NCI-H1930 (cell line): ENCODE measurements at regions not wholly inside any gene's neighbourhood (a gene's known extent, or its start where the extent isn't known, plus 50 kb on each side); places are given as distances from the start of the nearest gene placed in this dataset.
"Not testable (repeated sequence)": the region's sequence is repeated elsewhere in the genome, so short reads cannot be mapped to it uniquely, and the experiment has no call there.

Experiments
- DNase-seq, 2 experiments: peaks; one replicate each; lab custom pipeline; 2025; lab: John Stamatoyannopoulos, UW

DNA sequence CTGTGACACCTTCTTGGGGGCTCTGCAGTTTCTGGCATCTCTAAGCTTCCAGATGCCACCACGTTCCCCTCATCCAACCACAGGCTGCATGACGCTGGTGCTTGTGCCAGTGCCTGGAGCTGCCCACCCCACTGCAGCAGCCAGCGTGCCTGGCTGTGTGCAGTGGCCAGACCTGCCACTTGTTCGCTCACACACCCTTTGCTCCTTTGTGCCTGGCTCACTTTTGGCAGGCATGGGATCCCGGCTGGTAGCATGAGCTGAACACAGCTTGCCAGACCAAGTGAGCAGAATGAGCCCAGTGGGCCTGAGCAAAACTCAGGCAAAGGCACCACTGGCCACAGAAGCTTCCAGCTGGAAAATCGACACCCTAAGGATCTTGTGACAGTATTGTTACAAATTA is 562.9 kb upstream of the ACO1 start:
- no peak for DNase-seq

DNA sequence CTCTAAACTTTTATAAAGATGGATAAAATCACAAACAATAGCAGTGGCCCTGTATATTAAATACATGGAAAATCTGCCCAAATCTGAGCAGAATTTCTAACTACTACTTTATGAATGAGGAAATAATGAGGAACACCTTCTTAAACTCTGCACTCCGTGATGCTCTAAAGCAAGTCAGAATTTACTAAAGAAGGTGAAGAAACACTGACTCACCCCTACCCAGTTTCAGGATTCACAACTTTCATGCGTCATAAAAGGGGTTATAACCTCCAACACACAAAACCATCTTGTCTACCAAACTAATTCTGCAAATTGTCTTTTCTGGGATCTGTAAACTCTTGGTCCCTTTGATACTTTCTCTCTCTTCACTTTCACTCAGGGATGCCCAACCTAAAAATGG is 561.1 kb upstream of the ACO1 start:
- DNase-seq, result no peak

DNA sequence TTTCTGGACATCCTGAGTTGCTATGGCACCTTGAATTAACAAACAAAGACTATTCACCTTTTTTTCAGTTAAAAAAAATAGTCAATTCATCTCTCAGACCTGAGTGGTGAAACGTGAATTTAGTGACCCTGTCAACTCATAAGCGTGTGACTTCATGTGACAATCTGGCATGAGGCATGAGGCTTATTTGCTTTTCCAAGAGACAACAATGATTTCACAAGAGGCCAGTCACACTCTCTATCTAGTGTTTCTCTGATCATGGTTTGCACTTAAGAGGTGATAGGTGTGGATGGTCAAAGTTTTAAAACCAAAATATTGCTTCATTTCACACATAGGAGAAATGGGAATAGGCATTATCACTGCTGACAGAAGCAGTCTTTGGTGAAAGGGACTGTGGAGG is 559.6 kb upstream of the ACO1 start:
- DNase-seq, result no peak

DNA sequence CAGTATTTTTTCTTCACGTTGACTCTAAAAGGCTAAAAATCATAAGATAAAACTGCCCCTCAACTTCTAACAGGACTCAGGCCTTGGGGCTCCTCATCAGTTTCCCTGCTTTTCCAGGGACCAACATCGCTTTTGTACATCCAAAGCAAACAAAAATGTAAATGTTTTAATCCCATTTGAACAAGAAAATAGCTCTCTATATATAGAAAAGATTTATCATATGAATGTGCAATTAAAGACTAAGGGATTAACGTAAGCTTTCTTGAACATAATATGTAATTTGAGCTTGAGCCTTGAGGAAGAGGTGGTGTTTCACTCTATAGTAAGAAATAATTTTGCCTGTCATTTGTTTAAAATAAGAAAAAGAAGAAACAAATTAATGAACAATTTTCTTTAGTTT is 547.2 kb upstream of the ACO1 start:
- no peak for DNase-seq

DNA sequence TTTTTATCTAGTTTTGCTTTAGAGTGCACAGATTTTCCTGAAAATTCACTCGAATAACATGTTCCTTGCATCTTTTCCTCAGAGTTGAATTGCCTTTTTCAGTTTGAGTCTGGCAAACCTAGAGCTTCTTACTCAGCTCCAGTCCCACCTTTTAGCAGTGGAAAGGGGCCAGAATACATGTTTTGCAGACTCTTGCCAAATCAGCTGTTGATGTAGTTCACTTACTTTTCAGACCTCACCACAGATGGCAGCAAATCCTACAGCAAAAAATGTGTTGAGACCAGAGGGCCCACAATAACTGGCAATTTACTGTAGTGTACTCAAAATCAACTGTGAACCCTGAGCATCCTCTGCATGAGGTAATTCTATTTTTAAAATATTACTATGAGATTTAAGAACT is 545.2 kb upstream of the ACO1 start:
- DNase-seq, result no peak

DNA sequence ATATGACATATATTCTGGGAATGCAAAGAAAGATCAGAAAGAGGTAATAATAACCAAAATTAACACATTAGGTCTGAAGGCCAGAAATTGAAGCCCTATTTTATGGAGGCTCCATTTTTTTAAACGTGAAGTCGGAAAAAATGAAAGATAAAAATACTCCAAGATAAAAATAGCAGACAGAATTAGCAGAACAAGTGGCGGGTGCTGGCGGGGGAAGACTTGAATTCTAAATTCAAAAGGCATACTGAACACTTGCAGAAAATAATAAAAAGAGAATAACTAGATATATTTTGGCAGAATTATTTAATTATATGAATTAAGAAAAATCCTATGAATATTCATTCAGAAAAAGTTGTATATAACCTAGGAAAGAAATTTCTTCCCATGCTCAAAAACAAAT is 543.7 kb upstream of the ACO1 start:
- DNase-seq, result no peak

DNA sequence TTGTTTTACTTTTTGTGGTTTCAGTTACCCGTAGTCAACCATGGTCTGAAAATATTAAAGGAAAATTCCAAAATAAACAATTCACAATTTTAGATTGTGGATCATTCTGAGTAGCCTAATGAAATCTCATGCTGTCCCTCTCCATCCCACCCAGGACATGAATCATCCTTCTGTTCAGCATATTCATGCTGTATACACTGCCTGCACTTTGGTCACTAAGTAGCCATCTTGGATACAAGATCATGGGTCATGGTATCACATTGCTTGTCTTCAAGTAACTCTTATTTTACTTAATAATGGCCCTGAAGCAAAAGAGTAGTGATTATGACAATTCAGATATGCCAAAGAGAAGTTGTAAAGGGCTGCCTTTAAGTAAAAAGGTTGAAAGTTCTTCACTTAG is 536.5 kb upstream of the ACO1 start:
- DNase-seq, result no peak

DNA sequence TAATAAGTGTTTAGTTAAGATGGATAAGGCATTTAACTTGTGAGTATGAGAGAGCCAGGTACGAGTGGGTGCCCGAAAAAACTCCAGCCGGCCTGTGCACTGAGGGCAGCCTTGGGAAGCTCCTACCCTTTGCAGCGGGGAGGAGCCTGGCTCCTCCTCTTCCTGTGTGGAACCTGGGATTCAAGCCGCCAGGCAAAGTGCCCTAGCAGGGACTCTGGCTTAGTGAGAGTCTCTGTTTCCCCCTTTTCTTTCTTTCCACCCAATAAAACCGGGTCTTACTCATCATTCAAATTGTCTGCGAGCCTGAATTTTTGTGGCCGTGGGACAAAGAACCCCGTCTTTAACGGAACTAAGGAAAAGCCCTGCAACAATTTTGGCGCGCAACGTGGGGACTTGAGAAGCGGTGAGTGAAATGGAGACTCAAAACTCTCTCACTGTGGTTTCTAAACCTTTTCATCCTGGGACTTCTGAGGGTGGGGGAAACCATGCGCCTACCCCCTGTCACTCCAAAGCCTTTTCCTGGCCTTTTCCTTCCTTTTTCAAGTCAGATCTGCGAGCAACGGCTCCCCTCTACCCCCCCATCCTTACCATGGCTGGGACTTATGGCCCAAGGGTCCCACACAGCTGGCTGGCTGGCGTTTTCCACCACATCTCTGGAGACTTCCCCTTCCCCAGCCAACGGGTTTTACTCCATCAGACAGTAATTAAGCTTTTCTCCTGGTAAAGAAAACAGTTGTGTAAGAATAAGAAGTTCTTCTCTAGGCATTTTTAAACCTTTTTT is 535.7 kb upstream of the ACO1 start:
- DNase-seq, result no peak

DNA sequence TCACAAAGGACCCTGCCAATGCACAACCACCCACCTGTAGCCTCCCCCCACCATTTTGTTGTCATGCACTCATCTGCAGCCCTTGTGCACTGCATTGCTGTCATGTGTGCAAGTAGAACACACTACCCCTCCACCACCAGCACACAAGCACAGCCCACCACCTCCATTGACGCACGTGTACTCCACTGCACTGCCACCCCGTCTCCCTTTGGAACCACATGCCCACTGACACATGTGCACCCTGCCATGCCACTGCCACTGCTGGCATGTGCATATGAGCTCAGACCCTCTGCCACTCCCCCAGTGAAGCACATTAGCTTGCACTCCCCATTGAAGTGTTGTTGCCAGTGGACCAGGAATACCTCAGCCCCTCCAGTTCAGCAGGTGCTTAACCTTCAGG is 530.3 kb upstream of the ACO1 start:
- DNase-seq, result no peak

DNA sequence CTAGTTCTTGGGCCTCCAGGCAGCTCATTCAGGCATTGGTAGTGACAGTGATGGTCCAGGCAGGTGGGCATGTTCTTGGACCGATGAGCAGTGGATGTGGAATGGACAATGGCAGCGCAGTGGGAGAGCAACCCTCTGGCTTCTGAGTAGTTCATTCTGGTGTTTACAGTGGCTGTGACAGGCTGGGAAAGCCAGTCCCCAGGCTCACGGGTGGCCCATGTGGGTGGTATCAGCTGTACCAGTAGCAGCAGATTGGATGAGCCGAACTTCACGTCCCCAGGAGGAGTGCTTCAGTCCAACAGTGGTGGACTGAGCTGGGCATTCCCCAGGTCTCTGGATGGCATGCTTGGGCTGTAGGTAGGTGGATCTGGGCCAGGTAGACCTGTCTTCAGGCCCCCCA is 515.6 kb upstream of the ACO1 start:
- DNase-seq, result no peak

DNA sequence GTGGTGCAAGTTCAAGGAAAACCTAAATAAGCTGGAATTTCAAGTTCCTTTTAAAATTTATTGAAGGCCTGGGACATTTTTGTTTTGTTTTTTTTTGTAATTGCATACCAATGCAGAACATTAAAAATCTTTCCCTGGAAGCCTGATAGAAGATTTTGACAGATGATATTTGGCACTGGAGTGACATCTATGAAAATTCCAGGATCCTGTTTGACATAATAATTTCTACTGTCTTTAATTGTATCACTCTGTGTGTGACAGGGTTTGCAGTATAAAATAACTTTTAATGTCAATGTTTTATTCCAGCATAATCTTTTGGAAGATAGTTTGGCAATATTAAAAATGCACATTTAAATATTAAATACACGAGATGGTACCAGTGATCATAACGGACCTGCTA is 514.2 kb upstream of the ACO1 start:
- no peak for DNase-seq

DNA sequence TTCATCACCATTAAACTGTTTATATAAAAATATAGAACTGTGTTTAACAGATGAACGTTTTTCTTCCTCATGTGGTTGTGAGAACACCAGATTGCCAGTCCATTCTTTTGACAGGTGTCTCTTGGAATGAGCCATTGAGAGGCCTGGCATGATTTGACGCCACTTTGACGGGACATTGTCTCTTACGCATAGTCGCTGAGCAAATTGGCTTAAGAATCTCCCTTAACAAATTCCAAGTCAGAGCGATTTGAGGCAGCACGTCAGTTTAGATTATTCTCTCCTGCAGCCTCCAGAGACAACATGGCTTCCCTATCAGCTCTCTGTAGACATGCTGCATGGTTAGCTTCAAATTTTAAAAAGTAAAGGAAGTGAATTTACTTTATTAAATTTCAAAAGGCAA is 510.7 kb upstream of the ACO1 start:
- no peak for DNase-seq

DNA sequence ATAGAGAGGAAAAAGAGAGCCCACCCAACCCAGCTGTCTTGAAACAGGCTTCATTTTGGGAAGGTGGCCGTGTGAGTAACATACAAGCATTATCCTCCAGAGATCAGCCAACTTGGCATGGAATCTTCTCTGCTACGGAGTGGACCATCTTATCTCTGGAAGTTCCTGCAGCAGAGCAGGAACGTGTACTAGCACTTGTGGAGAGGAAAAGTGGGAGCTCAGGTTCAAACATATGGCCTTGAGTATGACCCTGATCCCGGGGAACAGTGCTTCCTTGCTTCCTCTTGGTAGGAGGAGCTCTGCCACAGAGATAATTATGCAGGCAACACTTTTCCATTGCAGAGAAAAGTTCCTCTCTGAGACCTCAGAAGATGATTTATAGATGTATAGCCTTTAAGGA is 490.4 kb upstream of the ACO1 start:
- no peak for DNase-seq

DNA sequence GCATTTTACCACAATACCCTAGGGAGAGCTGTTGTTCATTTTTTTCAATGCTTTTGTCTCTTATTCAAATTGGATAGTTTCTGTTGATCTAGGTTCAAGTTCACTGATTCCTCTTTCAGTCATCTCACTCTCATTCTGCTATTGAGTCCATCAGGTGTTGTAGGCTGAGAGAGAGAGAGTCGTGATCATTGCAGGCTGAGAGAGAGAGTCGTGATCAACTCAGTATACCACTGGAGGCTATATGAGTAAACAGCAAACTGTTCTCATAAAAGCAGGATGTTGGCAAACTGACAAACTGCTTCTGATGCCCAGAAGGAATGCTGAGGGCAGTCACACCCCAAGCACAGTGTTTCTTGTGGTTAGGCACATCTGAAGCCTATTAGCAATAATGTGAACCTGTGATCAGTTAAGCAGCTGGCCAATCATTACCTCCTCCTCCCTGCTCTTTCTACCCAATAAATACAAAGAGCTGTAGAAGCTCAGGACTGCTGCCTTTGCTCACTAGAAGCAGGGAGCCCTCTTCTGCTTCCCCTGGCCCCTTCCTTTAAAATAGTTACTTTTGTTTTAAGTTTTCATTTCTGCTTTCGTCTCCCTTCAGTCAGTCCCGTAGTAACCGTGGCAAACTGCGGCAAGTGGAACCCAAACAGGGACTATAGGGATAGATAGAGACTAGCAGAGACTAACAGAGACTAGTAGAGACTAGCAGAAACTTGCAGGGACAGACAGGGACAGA is 476.1 kb upstream of the ACO1 start:
- DNase-seq, result no peak

DNA sequence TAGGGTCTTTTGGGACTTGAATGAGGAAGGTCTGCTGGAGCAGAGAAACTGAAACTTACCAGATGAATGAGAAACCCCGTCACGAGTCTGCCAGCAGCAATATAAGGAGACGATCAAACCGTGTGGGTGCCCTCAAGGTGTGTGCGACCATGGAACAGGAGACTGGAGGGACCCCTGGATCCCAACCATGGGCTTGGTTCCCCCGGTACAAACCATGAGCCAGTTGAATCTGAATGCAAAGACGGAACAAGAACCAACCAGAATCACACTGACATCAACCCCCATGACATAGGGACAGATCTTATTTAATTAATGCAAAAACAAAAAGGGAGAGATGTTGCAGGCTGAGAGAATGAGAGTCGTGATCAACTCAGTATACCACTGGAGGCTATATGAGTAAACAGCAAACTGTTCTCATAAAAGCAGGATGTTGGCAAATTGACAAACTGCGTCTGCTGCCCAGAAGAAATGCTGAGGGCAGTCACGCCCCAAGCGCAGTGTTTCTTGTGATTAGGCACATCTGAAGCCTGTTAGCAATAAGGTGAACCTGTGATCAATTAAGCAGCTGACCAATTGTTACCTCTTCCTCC is 475.5 kb upstream of the ACO1 start:
- no peak for DNase-seq

DNA sequence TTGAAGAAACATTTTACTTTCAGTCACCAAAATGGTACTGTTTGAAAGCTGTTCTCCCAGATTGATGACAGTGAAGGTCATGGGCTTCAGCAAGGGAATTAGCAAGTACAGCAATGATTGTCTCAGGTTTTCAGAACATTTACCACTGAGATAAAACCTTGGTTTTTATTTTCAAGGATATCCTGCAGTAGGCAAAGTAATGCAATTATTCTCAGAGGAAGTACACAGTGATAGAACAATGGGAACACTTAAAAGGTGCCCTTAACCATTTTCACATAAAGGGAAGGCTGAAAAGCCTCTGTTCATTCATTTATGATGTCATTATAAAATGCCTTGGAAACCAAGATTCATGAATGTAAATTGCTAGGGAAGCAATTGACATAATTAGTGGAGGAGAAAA is 471.8 kb upstream of the ACO1 start:
- DNase-seq, result no peak

DNA sequence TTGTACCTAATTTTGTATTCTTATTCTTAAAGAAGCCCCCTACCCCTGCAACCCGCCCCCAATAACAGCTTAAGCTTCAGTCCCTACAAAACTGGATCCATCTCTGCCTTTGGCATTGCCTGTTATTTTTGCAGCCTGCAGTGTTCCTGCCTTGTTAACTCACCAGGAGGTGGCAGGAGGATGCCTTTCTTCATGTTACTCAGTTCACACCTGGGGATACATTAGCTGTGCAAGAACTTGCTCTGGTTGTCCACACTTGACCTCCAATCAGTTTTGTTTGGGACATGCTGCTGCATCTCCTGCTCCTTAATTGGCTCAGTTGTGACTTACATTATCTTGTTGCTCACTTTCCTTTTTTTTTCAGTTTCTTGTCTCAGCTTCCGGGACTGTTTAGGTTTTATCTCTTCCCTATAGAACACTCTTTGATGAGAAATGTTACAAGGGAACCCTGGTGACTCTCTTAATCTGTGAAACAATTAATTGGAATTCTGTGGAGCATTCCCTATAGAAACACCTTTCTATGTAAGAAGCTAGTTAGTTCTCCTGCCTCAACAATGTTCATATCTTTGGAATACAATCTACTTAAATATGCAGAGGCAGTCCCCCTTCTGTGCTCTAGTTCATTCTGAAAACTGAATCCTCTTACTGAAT is 467.7 kb upstream of the ACO1 start:
- DNase-seq, result no peak

DNA sequence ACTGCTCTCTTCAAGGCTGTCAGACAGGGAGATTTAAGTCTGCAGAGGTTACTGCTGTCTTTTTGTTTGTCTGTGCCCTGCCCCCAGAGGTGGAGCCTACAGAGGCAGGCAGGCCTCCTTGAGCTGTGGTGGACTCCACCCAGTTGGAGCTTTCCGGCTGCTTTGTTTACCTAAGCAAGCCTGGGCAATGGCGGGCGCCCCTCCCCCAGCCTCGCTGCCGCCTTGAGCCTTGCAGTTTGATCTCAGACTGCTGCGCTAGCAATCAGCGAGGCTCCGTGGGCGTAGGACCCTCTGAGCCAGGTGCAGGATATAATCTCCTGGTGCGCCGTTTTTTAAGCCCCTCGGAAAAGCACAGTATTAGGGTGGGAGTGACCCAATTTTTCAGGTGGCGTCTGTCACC is 446.7 kb upstream of the ACO1 start:
- not testable (repeated sequence) for DNase-seq

DNA sequence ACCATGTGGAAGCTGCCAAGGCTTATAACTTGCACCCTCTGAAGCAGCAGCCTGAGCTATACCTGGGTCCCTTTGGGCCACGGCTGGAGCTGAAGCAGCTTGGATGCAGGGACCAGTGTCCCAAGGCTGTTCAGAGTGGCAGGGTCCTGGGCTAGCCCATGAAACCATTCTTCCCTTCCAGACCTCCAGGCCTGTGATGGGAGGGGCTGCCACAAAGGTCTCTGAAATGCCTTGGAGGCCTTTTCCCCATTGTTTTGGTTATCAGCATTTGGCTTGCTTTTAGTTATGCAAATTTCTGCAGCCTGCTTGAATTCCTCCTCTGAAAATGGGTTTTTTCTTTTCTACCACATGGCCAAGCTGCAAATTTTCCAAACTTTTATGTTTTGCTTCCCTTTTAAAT is 433.7 kb upstream of the ACO1 start:
- DNase-seq, result no peak

DNA sequence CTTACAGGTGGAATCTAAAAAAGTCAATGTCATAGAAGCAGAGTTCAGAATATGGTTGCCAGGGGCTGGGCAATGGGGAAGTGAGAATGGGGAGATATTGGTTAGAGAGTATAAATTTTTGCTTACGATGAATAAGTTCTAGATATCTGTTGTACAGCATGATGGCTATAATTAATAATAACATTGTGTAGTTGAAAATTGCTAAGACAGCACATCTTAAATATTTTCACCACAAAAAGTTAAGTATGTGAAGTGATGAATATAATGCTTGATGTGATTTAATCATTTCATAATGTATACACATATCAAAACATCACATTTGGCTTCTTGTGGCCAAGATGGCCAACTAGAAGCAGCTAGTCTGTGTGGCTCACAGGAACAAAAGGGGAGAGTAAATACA is 425.9 kb upstream of the ACO1 start:
- DNase-seq, result no peak

DNA sequence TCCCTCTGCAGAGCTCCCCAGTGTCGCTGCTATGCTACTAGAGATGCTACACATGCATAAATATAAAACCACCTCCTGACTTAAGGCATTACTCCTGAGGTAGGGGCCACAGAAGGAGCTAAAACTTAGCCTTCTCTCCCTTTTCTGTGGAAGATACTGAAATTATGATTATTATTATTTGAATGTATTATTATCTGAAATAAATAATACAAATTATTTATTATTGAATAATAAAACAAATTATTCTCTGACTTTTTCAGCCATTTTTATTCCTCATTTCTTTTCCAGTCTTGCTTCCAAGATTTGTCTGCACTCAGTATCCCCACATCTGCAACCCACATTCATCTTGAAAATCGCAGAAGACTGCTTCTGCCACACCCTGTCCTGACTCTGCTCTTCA is 414.9 kb upstream of the ACO1 start:
- no peak for DNase-seq

DNA sequence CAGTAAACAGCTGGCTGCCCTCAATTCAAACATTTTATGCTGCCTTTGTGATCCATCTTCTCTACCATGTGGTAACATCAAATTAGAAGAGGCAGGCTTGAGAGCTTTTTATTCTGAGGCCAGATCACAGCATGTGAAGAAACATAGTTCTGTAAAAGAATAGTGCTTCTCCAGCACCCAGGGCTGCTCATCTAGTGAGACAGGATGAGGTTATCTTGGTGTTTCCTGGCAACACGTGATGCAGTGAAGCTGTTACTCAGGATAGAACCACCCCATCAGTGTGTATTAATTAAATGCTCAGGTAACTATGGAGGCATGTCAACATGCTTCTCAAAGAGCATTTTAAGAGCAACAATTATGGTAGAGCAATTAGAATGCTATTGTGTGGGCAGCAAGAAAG is 400.5 kb upstream of the ACO1 start:
- no peak for DNase-seq

DNA sequence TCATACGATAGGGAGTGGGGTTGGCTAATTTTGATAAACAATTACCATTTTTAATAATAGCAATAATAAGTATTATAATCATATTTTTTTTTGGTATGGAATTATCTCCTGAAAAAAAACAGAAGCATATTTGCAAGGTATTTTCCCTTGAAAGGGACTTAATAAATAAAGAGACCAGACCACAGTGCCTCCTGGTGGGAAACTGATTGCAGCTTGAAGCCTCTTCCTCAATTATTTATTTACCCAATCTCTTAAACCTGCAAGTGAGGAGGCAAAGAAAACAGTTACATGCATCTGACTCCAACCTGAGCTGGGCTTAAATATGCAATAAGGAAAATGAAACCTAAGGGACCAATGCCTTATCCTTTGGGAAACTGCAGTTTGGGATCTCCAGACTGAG is 388.1 kb upstream of the ACO1 start:
- DNase-seq, result no peak
